Natural killer cell (primary cell): ENCODE measurements at regions not wholly inside any gene's neighbourhood (a gene's known extent, or its start where the extent isn't known, plus 50 kb on each side); places are given as distances from the start of the nearest gene placed in this dataset.
A peak's percentile ranks its signal among the peaks of the same experiment; 100 is the strongest.

Source experiments
- ATAC-seq, 3 donors: fragments of 150-1000 bp in 2 of 3; fragments of 200-7000 bp in 1 of 3; cut with Tn5 transposase; 1 replicate in 1 of 3; 2 replicates in 2 of 3; pipeline ENCODE4 v1.10.0; 2021; ENCODE audit warnings: mild to moderate bottlenecking in 2 of 3, moderate library complexity in 2 of 3
- DNase-seq, 2 donors: peaks; one replicate each; pipeline versions ENCODE4 v3.0.0 to v3.0.0-alpha.2; 2013 to 2021; ENCODE audit warnings: mixed read lengths in 1 of 2
- H3K27ac ChIP-seq: one replicate; pipeline ENCODE4 v1.5.1; 2013; ENCODE audit warnings: mild to moderate bottlenecking, low read length
- H3K27me3 ChIP-seq: one replicate; pipeline ENCODE4 v1.6.1; 2013; ENCODE audit warnings: low read length; ENCODE audit not compliant: control insufficient read depth, insufficient read depth
- H3K36me3 ChIP-seq: one replicate; pipeline ENCODE4 v1.6.1; 2013; ENCODE audit warnings: low read length; ENCODE audit not compliant: control insufficient read depth, insufficient read depth
- H3K4me1 ChIP-seq: one replicate; pipeline ENCODE4 v1.6.1; 2013; ENCODE audit warnings: low read length; ENCODE audit not compliant: control insufficient read depth, insufficient read depth
- H3K4me3 ChIP-seq: one replicate; pipeline ENCODE4 v1.5.1; 2013; ENCODE audit warnings: low read length
- H3K9me3 ChIP-seq: one replicate; pipeline ENCODE4 v1.6.1; 2013; ENCODE audit warnings: low read length; ENCODE audit not compliant: control insufficient read depth, insufficient read depth
- H3K27ac Mint-ChIP-seq, 2 donors: one replicate each; pipeline ENCODE4 v1.8.0; 2022; ENCODE audit warnings: mild to moderate bottlenecking in 2 of 2, mixed read lengths in 2 of 2, moderate library complexity in 1 of 2
- H3K27me3 Mint-ChIP-seq, 2 donors: one replicate each; pipeline ENCODE4 v1.8.0; 2022; ENCODE audit warnings: low read depth in 2 of 2, mixed read lengths in 2 of 2
- H3K36me3 Mint-ChIP-seq: one replicate; pipeline ENCODE4 v1.8.0; 2022; ENCODE audit warnings: mixed read lengths
- H3K4me1 Mint-ChIP-seq, 2 donors: one replicate each; pipeline ENCODE4 v1.8.0; 2022; ENCODE audit warnings: mixed read lengths in 2 of 2
- H3K4me3 Mint-ChIP-seq: one replicate; pipeline ENCODE4 v1.8.0; 2022; ENCODE audit warnings: mild to moderate bottlenecking, moderate library complexity, mixed read lengths
- H3K9me3 Mint-ChIP-seq, 2 donors: one replicate each; pipeline ENCODE4 v1.8.0; 2022; ENCODE audit warnings: mixed read lengths in 2 of 2
- WGBS: methylation state at CpG from one replicate; pipeline ENCODE4 v1.1.7; 2013; ENCODE audit warnings: missing lambda C conversion rate; ENCODE audit not compliant: insufficient coverage; 5-methylcytosine and 5-hydroxymethylcytosine counted together
- intact Hi-C: fragments of 100-400 bp; cut with micrococcal nuclease; formaldehyde crosslinking; loops from one replicate; pipeline ENCODE4 v1.14.2; 2022
- TF ChIP-seq, protein P1 (sequence below): fragments of 200-600 bp; IDR thresholded peaks from one replicate; pipeline ENCODE4 v1.8.0; 2022; ENCODE audit warnings: antibody characterized with exemption

GRCh38 chr5:175211956-175212756 is 231.8 kb downstream of the DRD1 start:
- ATAC-seq (no peak), DNase-seq (no peak)

DNA sequence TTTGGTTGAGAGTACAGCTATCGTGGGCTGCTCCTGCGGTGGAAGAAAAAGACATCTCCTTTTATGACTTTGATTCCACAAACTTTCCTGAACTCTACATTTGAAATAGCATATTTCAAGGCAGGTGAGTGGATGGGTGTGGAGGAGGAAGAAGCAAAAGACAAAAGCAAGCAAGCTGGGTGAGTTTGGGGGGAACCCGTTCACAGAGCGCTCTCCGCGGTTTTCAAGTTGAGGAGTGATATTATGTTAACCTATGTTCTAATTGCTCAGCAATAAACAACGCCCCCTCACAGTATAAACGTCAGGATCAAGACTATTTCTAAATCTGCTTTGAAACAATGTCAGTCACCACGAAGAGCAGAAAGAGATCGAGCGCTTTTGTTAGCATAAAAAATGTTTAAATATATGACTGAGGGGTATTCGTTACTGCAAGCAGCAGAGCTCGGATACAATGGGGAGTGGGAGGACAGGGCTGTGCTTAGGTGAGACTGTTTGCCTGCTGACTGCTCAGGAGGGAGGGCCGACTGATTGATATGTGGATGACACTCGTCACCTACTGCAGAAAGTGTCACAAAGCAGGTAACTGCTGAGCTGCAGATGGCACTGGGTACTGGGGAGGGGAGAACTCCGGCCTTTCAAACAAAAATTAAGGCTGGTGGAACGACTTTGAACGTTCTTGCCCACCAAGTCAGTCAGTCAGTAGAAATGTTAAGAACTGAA is 236.5 kb downstream of the DRD1 start:
- Histone ChIP-seq H3K27me3 (no peaks in the 10 kb centered on the region), H3K4me3 (no peak overlapping the region), H3K27ac (no peak overlapping the region), H3K36me3 (no peaks in the 10 kb centered on the region), H3K4me1 (no peaks in the 10 kb centered on the region), H3K9me3 (no peaks in the 10 kb centered on the region)
- H3K4me1 Mint-ChIP-seq, result no peaks in the 10 kb centered on the region
- H3K4me3 Mint-ChIP-seq, result no peak overlapping the region
- ATAC-seq (peak in 1 of 3 donors; percentile 12), DNase-seq (no peak)
- TF ChIP-seq, protein P1, sequence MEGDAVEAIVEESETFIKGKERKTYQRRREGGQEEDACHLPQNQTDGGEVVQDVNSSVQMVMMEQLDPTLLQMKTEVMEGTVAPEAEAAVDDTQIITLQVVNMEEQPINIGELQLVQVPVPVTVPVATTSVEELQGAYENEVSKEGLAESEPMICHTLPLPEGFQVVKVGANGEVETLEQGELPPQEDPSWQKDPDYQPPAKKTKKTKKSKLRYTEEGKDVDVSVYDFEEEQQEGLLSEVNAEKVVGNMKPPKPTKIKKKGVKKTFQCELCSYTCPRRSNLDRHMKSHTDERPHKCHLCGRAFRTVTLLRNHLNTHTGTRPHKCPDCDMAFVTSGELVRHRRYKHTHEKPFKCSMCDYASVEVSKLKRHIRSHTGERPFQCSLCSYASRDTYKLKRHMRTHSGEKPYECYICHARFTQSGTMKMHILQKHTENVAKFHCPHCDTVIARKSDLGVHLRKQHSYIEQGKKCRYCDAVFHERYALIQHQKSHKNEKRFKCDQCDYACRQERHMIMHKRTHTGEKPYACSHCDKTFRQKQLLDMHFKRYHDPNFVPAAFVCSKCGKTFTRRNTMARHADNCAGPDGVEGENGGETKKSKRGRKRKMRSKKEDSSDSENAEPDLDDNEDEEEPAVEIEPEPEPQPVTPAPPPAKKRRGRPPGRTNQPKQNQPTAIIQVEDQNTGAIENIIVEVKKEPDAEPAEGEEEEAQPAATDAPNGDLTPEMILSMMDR, result no peak
- no peaks in the 10 kb centered on the region for H3K9me3 Mint-ChIP-seq
- intact Hi-C loops, result no loop called here
- no peak overlapping the region for H3K27ac Mint-ChIP-seq
- 64% methylated on average over 18 of the region's 18 CpGs for WGBS
- H3K27me3 Mint-ChIP-seq, result peaks cover 12 to 15% of the 10 kb centered on the region in 2 donors
- no peaks in the 10 kb centered on the region for H3K36me3 Mint-ChIP-seq

More at GRCh38 chr5:175211956-175212756, 231.8 kb downstream of the DRD1 start:
- WGBS, result 81% methylated on average over 8 of the region's 8 CpGs
- Mint-ChIP-seq H3K36me3 (no peaks in the 10 kb centered on the region), H3K9me3 (no peaks in the 10 kb centered on the region), H3K27me3 (peaks cover 10 to 16% of the 10 kb centered on the region in 2 donors), H3K27ac (no peak overlapping the region), H3K4me1 (no peaks in the 10 kb centered on the region), H3K4me3 (no peak overlapping the region)
- Histone ChIP-seq H3K27ac (no peak overlapping the region), H3K36me3 (no peaks in the 10 kb centered on the region), H3K4me1 (no peaks in the 10 kb centered on the region), H3K9me3 (no peaks in the 10 kb centered on the region), H3K27me3 (no peaks in the 10 kb centered on the region), H3K4me3 (no peak overlapping the region)
- intact Hi-C loops, result no loop called here
- TF ChIP-seq, protein P1, result no peak

GRCh38 chr5:175206669-175207068 is 237.3 kb downstream of the DRD1 start:
- Mint-ChIP-seq H3K9me3 (no peaks in the 10 kb centered on the region), H3K36me3 (no peaks in the 10 kb centered on the region), H3K27me3 (peaks cover 7 to 15% of the 10 kb centered on the region in 2 donors), H3K4me3 (no peak overlapping the region), H3K27ac (no peak overlapping the region), H3K4me1 (no peaks in the 10 kb centered on the region)
- Histone ChIP-seq H3K27me3 (no peaks in the 10 kb centered on the region), H3K4me1 (no peaks in the 10 kb centered on the region), H3K9me3 (no peaks in the 10 kb centered on the region), H3K27ac (no peak overlapping the region), H3K36me3 (no peaks in the 10 kb centered on the region), H3K4me3 (no peak overlapping the region)
- WGBS, result 45% methylated on average over 4 of the region's 4 CpGs
- ATAC-seq, result no peak
- intact Hi-C loops, result no loop called here
- TF ChIP-seq, protein P1, result no peak
- no peak for DNase-seq
